Umbilical cord (tissue), 1 donor: ENCODE measurements at regions not wholly inside any gene's neighbourhood (a gene's known extent, or its start where the extent isn't known, plus 50 kb on each side); places are given as distances from the start of the nearest gene placed in this dataset.
A peak's percentile ranks its signal among the peaks of the same experiment; 100 is the strongest.

Source experiments
- DNase-seq: peaks from one replicate; pipeline ENCODE4 v3.0.0-alpha.2; 2015; ENCODE audit warnings: low spot score

GRCh38 chr13:59103004-59103768, 1060.5 kb downstream of the DIAPH3 start:
- peak; percentile 46 for DNase-seq

- DNase-seq = peak; percentile 22
Observed at GRCh38 chr13:59111751-59112171, 1052.0 kb downstream of the DIAPH3 start.

GRCh38 chr13:59112221-59112718, 1051.5 kb downstream of the DIAPH3 start:
- DNase-seq = peak; percentile 20

GRCh38 chr13:59119475-59119874, 1044.3 kb downstream of the DIAPH3 start:
- no peak for DNase-seq

GRCh38 chr13:59120297-59120843, 1043.4 kb downstream of the DIAPH3 start:
- DNase-seq = no peak

GRCh38 chr13:59121507-59121906, 1042.2 kb downstream of the DIAPH3 start:
- DNase-seq = no peak

GRCh38 chr13:59126474-59126873, 1037.3 kb downstream of the DIAPH3 start:
- DNase-seq = no peak

- DNase-seq = no peak
Observed at GRCh38 chr13:59133903-59134302, 1029.8 kb downstream of the DIAPH3 start.

GRCh38 chr13:59144700-59145099, 1019.0 kb downstream of the DIAPH3 start:
- DNase-seq = no peak

GRCh38 chr13:59145381-59145780, 1018.3 kb downstream of the DIAPH3 start:
- DNase-seq = no peak

GRCh38 chr13:59157181-59157580, 1006.5 kb downstream of the DIAPH3 start:
- DNase-seq = no peak

GRCh38 chr13:59166174-59166573, 997.6 kb downstream of the DIAPH3 start:
- no peak for DNase-seq

- DNase-seq = peak; percentile 35
Observed at GRCh38 chr13:59172076-59172475, 991.7 kb downstream of the DIAPH3 start.

GRCh38 chr13:59176775-59177174, 987.0 kb downstream of the DIAPH3 start:
- DNase-seq = no peak

- DNase-seq = no peak
Observed at GRCh38 chr13:59178344-59178743, 985.4 kb downstream of the DIAPH3 start.

GRCh38 chr13:59182241-59182640, 981.5 kb downstream of the DIAPH3 start:
- no peak for DNase-seq

GRCh38 chr13:59197397-59197796, 966.3 kb downstream of the DIAPH3 start:
- DNase-seq = no peak

- DNase-seq = peak; percentile 74
Observed at GRCh38 chr13:59201841-59202240, 961.9 kb downstream of the DIAPH3 start.

GRCh38 chr13:59203855-59204254, 959.9 kb downstream of the DIAPH3 start:
- DNase-seq = peak; percentile 30

GRCh38 chr13:59205501-59205900, 958.2 kb downstream of the DIAPH3 start:
- no peak for DNase-seq

- peak; percentile 61 for DNase-seq
Observed at GRCh38 chr13:59208405-59209195, 955.1 kb downstream of the DIAPH3 start.

GRCh38 chr13:59210543-59210942, 953.2 kb downstream of the DIAPH3 start:
- peak; percentile 73 for DNase-seq
